ENCODE measurements at regions not wholly inside any gene's neighbourhood (a gene's known extent, or its start where the extent isn't known, plus 50 kb on each side); places are given as distances from the start of the nearest gene placed in this dataset.

DNA sequence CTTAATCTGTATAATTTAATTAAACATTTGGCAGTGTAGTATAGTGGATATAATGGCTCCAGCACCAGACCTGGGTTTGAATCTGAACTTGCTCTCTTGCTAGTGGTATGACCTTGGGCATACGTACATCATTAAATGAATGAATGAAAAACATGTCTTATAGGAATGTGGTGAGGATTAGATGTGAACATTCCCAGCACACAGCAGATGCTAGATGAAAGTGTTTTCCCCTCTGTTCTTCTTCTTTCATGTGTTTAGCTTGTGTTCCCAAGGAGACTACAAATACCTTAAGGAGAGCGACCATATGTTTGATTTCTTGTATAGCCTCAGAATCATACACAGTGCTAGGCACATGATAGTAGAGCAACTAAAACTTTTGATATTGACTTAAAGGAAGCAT lies 56.5 kb downstream of the CT47B1 start:
- TF ChIP-seq, protein P1, sequence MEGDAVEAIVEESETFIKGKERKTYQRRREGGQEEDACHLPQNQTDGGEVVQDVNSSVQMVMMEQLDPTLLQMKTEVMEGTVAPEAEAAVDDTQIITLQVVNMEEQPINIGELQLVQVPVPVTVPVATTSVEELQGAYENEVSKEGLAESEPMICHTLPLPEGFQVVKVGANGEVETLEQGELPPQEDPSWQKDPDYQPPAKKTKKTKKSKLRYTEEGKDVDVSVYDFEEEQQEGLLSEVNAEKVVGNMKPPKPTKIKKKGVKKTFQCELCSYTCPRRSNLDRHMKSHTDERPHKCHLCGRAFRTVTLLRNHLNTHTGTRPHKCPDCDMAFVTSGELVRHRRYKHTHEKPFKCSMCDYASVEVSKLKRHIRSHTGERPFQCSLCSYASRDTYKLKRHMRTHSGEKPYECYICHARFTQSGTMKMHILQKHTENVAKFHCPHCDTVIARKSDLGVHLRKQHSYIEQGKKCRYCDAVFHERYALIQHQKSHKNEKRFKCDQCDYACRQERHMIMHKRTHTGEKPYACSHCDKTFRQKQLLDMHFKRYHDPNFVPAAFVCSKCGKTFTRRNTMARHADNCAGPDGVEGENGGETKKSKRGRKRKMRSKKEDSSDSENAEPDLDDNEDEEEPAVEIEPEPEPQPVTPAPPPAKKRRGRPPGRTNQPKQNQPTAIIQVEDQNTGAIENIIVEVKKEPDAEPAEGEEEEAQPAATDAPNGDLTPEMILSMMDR (IDR thresholded peaks at IDR 0.05): no peak
- no peak for TF ChIP-seq POLR2A (IDR thresholded peaks at IDR 0.05)
- 78 to 92% methylated on average over 2 of the region's 2 CpGs for WGBS, 2 donors
- H3K4me3 ChIP-seq: no peak overlapping the region
- intact Hi-C loops (cut with DNase I; ENCODE audit: low total_unique reads): no loop called here
- no peaks in the 10 kb centered on the region for H3K36me3 ChIP-seq (ENCODE audit: low read depth, missing control alignments)
- H3K4me1 ChIP-seq: no peaks in the 10 kb centered on the region
- no peaks in the 10 kb centered on the region for H3K9me3 ChIP-seq
- DNase-seq: no peak
- no peak overlapping the region for H3K27ac ChIP-seq
- H3K27me3 ChIP-seq: no peaks in the 10 kb centered on the region

DNA sequence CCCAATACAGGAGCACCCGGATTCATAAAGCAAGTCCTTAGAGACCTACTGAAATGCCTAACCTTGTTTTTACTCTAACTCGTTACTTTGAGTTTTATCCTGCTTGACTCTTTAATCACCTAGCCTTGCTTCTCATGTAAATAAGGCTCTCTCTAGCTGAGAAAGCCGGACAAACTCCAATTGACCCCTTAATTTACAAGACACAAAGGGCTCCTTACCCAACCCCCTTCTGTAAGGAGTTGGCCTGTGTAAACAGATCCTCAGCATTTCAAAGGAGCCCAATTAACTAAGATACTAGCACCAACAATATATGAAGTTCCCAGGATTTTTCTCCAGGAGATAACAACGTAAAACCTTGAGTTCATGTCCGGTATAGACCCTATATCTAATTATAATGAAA lies 61.7 kb downstream of the CT47B1 start:
- Histone ChIP-seq H3K36me3 (ENCODE audit: low read depth, missing control alignments) (no peaks in the 10 kb centered on the region), H3K4me3 (no peak overlapping the region), H3K27me3 (no peaks in the 10 kb centered on the region), H3K27ac (no peak overlapping the region), H3K4me1 (no peaks in the 10 kb centered on the region), H3K9me3 (no peaks in the 10 kb centered on the region)
- no peak for DNase-seq
- TF ChIP-seq, protein P1 (IDR thresholded peaks at IDR 0.05): no peak
- no peak for TF ChIP-seq POLR2A (IDR thresholded peaks at IDR 0.05)
- WGBS, 2 donors: 38 to 45% methylated on average over 3 to 5 of the region's 5 CpGs
- intact Hi-C loops (cut with DNase I; ENCODE audit: low total_unique reads): no loop called here

DNA sequence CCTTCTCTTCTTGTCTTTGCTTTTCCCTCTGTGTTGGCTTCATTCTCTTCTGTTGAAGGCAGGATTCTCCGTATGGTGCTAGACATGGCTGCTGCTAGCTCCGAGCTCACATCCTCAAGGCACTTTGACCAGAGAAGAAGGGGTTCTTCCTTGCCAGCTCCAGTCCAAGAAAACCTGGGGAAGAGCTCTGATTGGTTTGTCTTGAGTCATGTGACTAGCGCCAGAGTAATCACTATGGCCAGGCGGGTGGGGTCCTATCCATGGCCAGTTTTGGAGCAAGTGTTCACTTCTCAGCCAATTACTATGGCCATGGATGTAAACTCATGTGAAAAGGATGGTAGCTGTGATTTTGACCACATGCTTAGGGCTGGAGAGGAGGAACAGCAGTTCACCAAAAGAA lies 74.2 kb downstream of the CT47B1 start:
- intact Hi-C loops (cut with DNase I; ENCODE audit: low total_unique reads): no loop called here
- H3K36me3 ChIP-seq (ENCODE audit: low read depth, missing control alignments): no peaks in the 10 kb centered on the region
- no peak for DNase-seq
- TF ChIP-seq, protein P1 (IDR thresholded peaks at IDR 0.05): no peak
- TF ChIP-seq POLR2A (IDR thresholded peaks at IDR 0.05): no peak
- no peaks in the 10 kb centered on the region for H3K27me3 ChIP-seq
- no peak overlapping the region for H3K27ac ChIP-seq
- H3K4me3 ChIP-seq: no peak overlapping the region
- 51 to 76% methylated on average over 4 of the region's 4 CpGs for WGBS, 2 donors
- no peaks in the 10 kb centered on the region for H3K4me1 ChIP-seq
- H3K9me3 ChIP-seq: no peaks in the 10 kb centered on the region

DNA sequence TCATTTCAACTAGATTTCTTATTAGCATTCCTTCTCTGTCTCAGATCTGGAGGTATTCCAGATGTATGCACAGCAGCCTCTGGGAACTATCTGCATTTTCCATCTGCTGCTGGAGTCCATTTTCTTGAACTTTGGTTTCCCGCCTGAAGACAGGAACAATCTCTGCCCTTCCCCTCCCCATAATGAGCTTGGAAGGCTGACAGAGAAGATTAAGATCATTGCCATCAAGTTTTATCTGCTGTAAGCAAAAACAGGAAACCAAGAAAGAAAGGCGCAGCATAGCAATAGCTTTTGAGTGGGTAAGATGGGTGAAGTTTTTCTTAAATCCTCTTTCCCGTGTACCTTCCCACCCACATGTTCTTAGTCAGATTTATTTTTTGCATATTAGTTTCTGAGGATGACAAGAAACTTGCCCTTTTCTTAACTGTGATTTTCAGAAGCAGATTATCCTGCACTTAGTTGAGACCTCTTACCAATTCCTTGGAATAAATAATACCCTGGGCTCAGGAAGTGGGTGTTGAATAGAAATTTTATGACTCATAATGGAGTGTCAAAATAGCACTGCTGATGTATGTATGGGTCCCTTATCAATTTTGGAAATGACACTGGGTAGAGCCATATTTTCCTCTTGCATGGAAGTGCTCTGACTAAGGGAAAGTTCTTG lies 78.3 kb downstream of the CT47B1 start:
- no peak overlapping the region for H3K4me3 ChIP-seq
- intact Hi-C loops (cut with DNase I; ENCODE audit: low total_unique reads): no loop called here
- WGBS, 2 donors: 48 to 58% methylated on average over 3 of the region's 3 CpGs
- no peaks in the 10 kb centered on the region for H3K4me1 ChIP-seq
- DNase-seq: no peak
- no peaks in the 10 kb centered on the region for H3K27me3 ChIP-seq
- no peak overlapping the region for H3K27ac ChIP-seq
- H3K9me3 ChIP-seq: no peaks in the 10 kb centered on the region
- H3K36me3 ChIP-seq (ENCODE audit: low read depth, missing control alignments): no peaks in the 10 kb centered on the region
- TF ChIP-seq, protein P1 (IDR thresholded peaks at IDR 0.05): no peak
- no peak for TF ChIP-seq POLR2A (IDR thresholded peaks at IDR 0.05)

DNA sequence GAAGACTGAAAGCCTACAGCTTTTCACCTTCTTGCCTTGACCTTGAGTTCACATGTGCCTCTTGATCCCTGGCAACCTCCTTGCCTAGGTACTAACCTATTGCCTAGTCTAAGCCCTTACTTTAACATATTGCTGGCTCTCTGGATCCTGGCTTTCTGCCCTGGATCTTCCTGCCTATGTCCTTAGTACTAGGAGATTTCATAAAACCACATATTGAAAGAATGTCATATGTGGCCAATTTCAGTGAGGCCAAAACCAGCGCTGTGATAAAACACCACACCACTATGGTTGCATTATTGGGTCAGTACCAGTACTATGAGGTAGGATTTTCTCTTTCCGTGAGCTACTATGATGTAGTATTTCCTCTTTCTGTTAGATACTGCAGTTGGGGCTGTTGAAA lies 80.4 kb downstream of the CT47B1 start:
- WGBS, 2 donors: 78 to 83% methylated on average over 1 to 2 of the region's 2 CpGs
- intact Hi-C loops (cut with DNase I; ENCODE audit: low total_unique reads): no loop called here
- TF ChIP-seq, protein P1 (IDR thresholded peaks at IDR 0.05): no peak
- no peak for TF ChIP-seq POLR2A (IDR thresholded peaks at IDR 0.05)
- Histone ChIP-seq H3K4me3 (no peak overlapping the region), H3K36me3 (ENCODE audit: low read depth, missing control alignments) (no peaks in the 10 kb centered on the region), H3K4me1 (no peaks in the 10 kb centered on the region), H3K27me3 (no peaks in the 10 kb centered on the region), H3K27ac (no peak overlapping the region), H3K9me3 (no peaks in the 10 kb centered on the region)
- DNase-seq: no peak
